GM12878 (cell line): ENCODE measurements at regions not wholly inside any gene's neighbourhood (a gene's known extent, or its start where the extent isn't known, plus 50 kb on each side); places are given as distances from the start of the nearest gene placed in this dataset.

Source experiments
- ATAC-seq: fragments of 200-7000 bp; cut with Tn5 transposase; 3 replicates; pipeline ENCODE4 v1.9.1; 2020; ENCODE audit warnings: mild to moderate bottlenecking, moderate library complexity
- BruUV-seq: library from RNA; stranded (reverse); fragments of 400-500 nt; replicated peaks from 2 replicates; lab custom pipeline; 2021; lab: Mats Ljungman, UMichigan
- CTCF ChIA-PET: fragments of 300-600 bp; sonication (Branson Sonifier 250); formaldehyde crosslinking; extraction: SDS; loops from one replicate; lab custom pipeline; 2021; ENCODE audit warnings: inconsistent platforms; lab: Yijun Ruan, JAX
- POLR2A ChIA-PET: fragments of 350-600 bp; formaldehyde crosslinking; extraction: SDS; loops from one replicate; lab custom pipeline; 2021; ENCODE audit warnings: inconsistent platforms; lab: Charles Lee
- RAD21 ChIA-PET: fragments of 300-600 bp; sonication (Branson Sonifier 250); formaldehyde crosslinking; loops from one replicate; lab custom pipeline; 2023; ENCODE audit warnings: antibody characterized with exemption; ENCODE audit not compliant: unreplicated experiment; lab: Charles Lee
- SMC1A ChIA-PET: fragments of 300-600 bp; sonication (Branson Sonifier 250); formaldehyde crosslinking; loops from one replicate; lab custom pipeline; 2023; ENCODE audit not compliant: unreplicated experiment, uncharacterized antibody; lab: Charles Lee
- DNase-seq: peaks from one replicate; pipeline ENCODE4 v3.0.0-alpha.2; 2011; ENCODE audit warnings: low read depth, low spot score
- FAIRE-seq: peaks from 3 replicates; lab custom pipeline; 2011; peaks lifted over from hg19 to GRCh38; lab: Jason Lieb, UNC
- H2AFZ ChIP-seq: 2 replicates; pipeline ENCODE4 v1.6.0; 2011; ENCODE audit warnings: low read depth, low read length, control low read depth; ENCODE audit not compliant: control insufficient read depth
- H3K27ac ChIP-seq: 2 replicates; pipeline ENCODE4 v1.5.1; 2011; ENCODE audit warnings: control low read depth; ENCODE audit not compliant: control insufficient read depth, insufficient read depth
- H3K27me3 ChIP-seq, 2 experiments: replicated peaks in 1 of 2; 2 replicates each; pipeline versions ENCODE4 v1.6.0 to v1.6.1; 2011; ENCODE audit warnings: low read length in 1 of 2; ENCODE audit not compliant: control insufficient read depth in 2 of 2, insufficient read depth in 2 of 2
- H3K36me3 ChIP-seq, 2 experiments: 2 replicates each; pipeline ENCODE4 v1.5.1; 2011; ENCODE audit warnings: low read length in 1 of 2; ENCODE audit not compliant: control insufficient read depth in 2 of 2, insufficient read depth in 2 of 2
- H3K4me1 ChIP-seq: 2 replicates; pipeline ENCODE4 v1.6.1; 2011; ENCODE audit warnings: mild to moderate bottlenecking, low read length, moderate library complexity, mixed read lengths; ENCODE audit not compliant: control insufficient read depth, insufficient read depth
- H3K4me2 ChIP-seq: 2 replicates; pipeline ENCODE4 v1.6.0; 2011; ENCODE audit warnings: control low read depth; ENCODE audit not compliant: control insufficient read depth, insufficient read depth
- H3K4me3 ChIP-seq: fragments of 200-600 bp; sonication (generic); 2 replicates; pipeline ENCODE4 v1.5.1; 2016
- H3K79me2 ChIP-seq: 2 replicates; pipeline ENCODE4 v1.6.0; 2011; ENCODE audit warnings: low read length; ENCODE audit not compliant: control insufficient read depth, insufficient read depth
- H3K9ac ChIP-seq: 2 replicates; pipeline ENCODE4 v1.8.0; 2011; ENCODE audit warnings: low read length, control low read depth, mixed read lengths; ENCODE audit not compliant: control insufficient read depth, insufficient read depth
- H3K9me3 ChIP-seq: replicated peaks from 3 replicates; pipeline ENCODE4 v1.5.1; 2011; ENCODE audit warnings: mild to moderate bottlenecking, low read length; ENCODE audit not compliant: control insufficient read depth, insufficient read depth
- H4K20me1 ChIP-seq: 2 replicates; pipeline ENCODE4 v1.6.0; 2011; ENCODE audit not compliant: control insufficient read depth, insufficient read depth
- ETV6 ChIP-seq, 2 experiments: fragments of 450-650 bp in 1 of 2; IDR thresholded peaks in 1 of 2; conservative IDR thresholded peaks in 1 of 2; 2 replicates each; pipeline ENCODE4 v1.6.1; 2014; ENCODE audit warnings: antibody characterized with exemption in 1 of 2, borderline replicate concordance in 1 of 2, low read depth in 1 of 2, mild to moderate bottlenecking in 1 of 2, moderate library complexity in 1 of 2
- EZH2 ChIP-seq: IDR thresholded peaks from 2 replicates; pipeline ENCODE4 v1.6.1; 2012; ENCODE audit warnings: low read depth, mild to moderate bottlenecking, control low read depth, inconsistent platforms, low read length, borderline replicate concordance; ENCODE audit not compliant: control insufficient read depth
- KDM1A ChIP-seq: fragments of 200-600 bp; sonication (generic); IDR thresholded peaks from 2 replicates; pipeline ENCODE4 v1.6.1; 2016; ENCODE audit warnings: borderline replicate concordance
- NR2C1 ChIP-seq: fragments of 450-650 bp; IDR thresholded peaks from 2 replicates; pipeline ENCODE4 v1.6.1; 2017; ENCODE audit warnings: antibody characterized with exemption, mild to moderate bottlenecking, moderate library complexity
- RB1 ChIP-seq: fragments of 450-650 bp; formaldehyde crosslinking; IDR thresholded peaks from 2 replicates; pipeline ENCODE4 v1.6.1; 2017; ENCODE audit warnings: mild to moderate bottlenecking, borderline replicate concordance
- RCOR1 ChIP-seq: conservative IDR thresholded peaks from 2 replicates; pipeline ENCODE4 v1.6.1; 2012; ENCODE audit warnings: low read depth, low read length, improper control_type of control experiment
- SIX5 ChIP-seq: IDR thresholded peaks from 2 replicates; pipeline ENCODE4 v1.6.1; 2011; ENCODE audit warnings: mild to moderate bottlenecking, low read depth, low read length, moderate library complexity; ENCODE audit not compliant: severe bottlenecking
- TBL1XR1 ChIP-seq: IDR thresholded peaks from 2 replicates; pipeline ENCODE4 v1.6.1; 2012; ENCODE audit warnings: low read depth, low read length, improper control_type of control experiment
- WGBS: methylation state at CpG from one replicate; pipeline ENCODE4 v1.1.6; 2016; ENCODE audit warnings: low lambda C conversion rate; ENCODE audit not compliant: insufficient replicate concordance, insufficient coverage; ENCODE audit errors: missing lambda C conversion rate; 5-methylcytosine and 5-hydroxymethylcytosine counted together
- in situ Hi-C: fragments of 300-500 bp; cut with MboI; formaldehyde crosslinking; loops from 9 replicates; pipeline ENCODE4 v1.14.3; 2018; ENCODE audit warnings: mixed read lengths
- intact Hi-C: fragments of 100-400 bp; cut with micrococcal nuclease; formaldehyde crosslinking; loops from one replicate; pipeline ENCODE4 v1.14.2; 2022; ENCODE audit not compliant: unreplicated experiment
- TF ChIP-seq, protein P1 (sequence below): IDR thresholded peaks from 2 replicates; pipeline ENCODE4 v1.6.1; 2011; ENCODE audit warnings: mild to moderate bottlenecking, low read depth, low read length, moderate library complexity; ENCODE audit not compliant: insufficient replicate concordance
- TF ChIP-seq, protein P2 (sequence below): fragments of 450-650 bp; formaldehyde crosslinking; IDR thresholded peaks from 2 replicates; pipeline ENCODE4 v1.4.0; 2022; ENCODE audit warnings: mild to moderate bottlenecking, moderate library complexity

DNA sequence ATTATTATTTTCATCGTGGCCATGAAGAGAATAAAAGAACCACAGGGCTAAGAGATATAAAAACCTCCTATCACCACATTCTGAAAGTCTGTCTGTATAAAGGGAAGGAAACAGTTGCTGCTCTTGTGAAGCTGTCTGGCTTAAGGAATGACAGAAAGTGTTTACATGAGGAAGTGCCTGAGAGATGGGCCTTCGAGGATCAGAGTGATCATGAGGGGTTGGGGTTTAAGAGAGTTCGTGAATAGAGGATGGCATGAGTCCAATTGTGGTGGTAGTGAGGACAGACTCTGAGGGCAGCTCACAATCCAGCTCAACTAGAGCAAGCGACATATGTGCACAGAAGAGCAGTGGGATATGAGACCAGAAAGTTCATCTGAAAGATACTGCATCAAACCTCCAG is 65.8 kb upstream of the PIEZO2 start:
- Histone ChIP-seq H3K4me3 (no peak overlapping the region), H3K27ac (no peak overlapping the region), H3K4me2 (no peak overlapping the region), H3K9ac (no peak overlapping the region), H4K20me1 (no peaks in the 10 kb centered on the region), H3K36me3 (no peaks in the 10 kb centered on the region), H3K9me3 (no peaks in the 10 kb centered on the region), H3K4me1 (no peaks in the 10 kb centered on the region), H3K27me3 (peaks cover 0 to 14% of the 10 kb centered on the region in 2 experiments; a peak in 2 of 4 replicates), H2AFZ (no peak overlapping the region), H3K79me2 (no peaks in the 10 kb centered on the region)
- FAIRE-seq: no peak
- in situ Hi-C loops: no loop called here
- ChIA-PET CTCF (interaction anchor here (0.6 kb wide), 1 partner anchor 625 kb away, joined by 5 read pairs; no protein-coding TSS in a partner anchor), POLR2A (no interaction called here), RAD21 (no interaction called here), SMC1A (no interaction called here)
- ATAC-seq: no peak
- no TSS peak for BruUV-seq
- WGBS: 11% methylated on average over 4 of the region's 4 CpGs
- no peak for DNase-seq
- TF ChIP-seq SIX5 (no peak), RCOR1 (no peak)
- TF ChIP-seq, protein P1, sequence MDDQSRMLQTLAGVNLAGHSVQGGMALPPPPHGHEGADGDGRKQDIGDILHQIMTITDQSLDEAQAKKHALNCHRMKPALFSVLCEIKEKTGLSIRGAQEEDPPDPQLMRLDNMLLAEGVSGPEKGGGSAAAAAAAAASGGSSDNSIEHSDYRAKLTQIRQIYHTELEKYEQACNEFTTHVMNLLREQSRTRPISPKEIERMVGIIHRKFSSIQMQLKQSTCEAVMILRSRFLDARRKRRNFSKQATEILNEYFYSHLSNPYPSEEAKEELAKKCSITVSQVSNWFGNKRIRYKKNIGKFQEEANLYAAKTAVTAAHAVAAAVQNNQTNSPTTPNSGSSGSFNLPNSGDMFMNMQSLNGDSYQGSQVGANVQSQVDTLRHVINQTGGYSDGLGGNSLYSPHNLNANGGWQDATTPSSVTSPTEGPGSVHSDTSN: no peak
- intact Hi-C loops: loop anchor here (10.0 kb wide), 1 partner anchor 60 kb away; no protein-coding TSS in a partner anchor

DNA sequence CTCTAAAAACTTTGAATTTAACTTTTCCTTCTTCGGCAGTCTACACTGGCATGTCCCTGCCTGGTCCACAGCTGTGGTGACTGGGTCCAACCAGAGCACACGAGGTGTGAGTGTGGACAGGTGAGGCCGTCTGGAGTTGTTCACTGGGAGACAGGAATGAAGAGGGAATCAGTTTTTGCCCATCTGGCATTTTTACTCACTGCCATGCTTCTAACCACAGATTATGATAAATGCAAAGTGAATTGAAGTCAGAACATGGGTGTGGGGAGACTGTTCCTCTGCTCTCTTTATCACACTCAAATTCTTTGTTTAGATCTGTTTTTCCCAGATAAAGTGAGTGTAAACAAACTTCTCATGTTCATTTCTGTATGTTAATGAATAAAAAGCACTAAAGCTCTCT is 54.7 kb upstream of the PIEZO2 start:
- Histone ChIP-seq H3K9ac (no peak overlapping the region), H3K4me2 (no peak overlapping the region), H3K4me3 (no peak overlapping the region), H3K27ac (no peak overlapping the region), H3K79me2 (no peaks in the 10 kb centered on the region), H3K36me3 (no peaks in the 10 kb centered on the region), H4K20me1 (no peaks in the 10 kb centered on the region), H3K27me3 (peaks cover 0 to 2% of the 10 kb centered on the region in 2 experiments; a peak in 2 of 4 replicates), H2AFZ (no peak overlapping the region), H3K9me3 (no peaks in the 10 kb centered on the region), H3K4me1 (no peaks in the 10 kb centered on the region)
- ChIA-PET SMC1A (no interaction called here), POLR2A (no interaction called here), CTCF (interaction anchor here (1.0 kb wide), 1 partner anchor 41 kb away, joined by 3 read pairs; no protein-coding TSS in a partner anchor), RAD21 (no interaction called here)
- 16% methylated on average over 3 of the region's 3 CpGs for WGBS
- no peak for DNase-seq
- intact Hi-C loops: no loop called here
- BruUV-seq: no TSS peak
- in situ Hi-C loops: no loop called here
- ATAC-seq: no peak
- no peak for FAIRE-seq
- TF ChIP-seq NR2C1: no peak
- no peak for TF ChIP-seq ETV6 (conservative IDR thresholded peaks at IDR 0.05 in 1 of 2, IDR thresholded peaks at IDR 0.05 in 1 of 2; ENCODE audit: borderline replicate concordance in 1 of 2, low read depth in 1 of 2)
- TF ChIP-seq TBL1XR1: no peak
- no peak for TF ChIP-seq EZH2
- TF ChIP-seq, protein P1: no peak
- TF ChIP-seq, protein P2, sequence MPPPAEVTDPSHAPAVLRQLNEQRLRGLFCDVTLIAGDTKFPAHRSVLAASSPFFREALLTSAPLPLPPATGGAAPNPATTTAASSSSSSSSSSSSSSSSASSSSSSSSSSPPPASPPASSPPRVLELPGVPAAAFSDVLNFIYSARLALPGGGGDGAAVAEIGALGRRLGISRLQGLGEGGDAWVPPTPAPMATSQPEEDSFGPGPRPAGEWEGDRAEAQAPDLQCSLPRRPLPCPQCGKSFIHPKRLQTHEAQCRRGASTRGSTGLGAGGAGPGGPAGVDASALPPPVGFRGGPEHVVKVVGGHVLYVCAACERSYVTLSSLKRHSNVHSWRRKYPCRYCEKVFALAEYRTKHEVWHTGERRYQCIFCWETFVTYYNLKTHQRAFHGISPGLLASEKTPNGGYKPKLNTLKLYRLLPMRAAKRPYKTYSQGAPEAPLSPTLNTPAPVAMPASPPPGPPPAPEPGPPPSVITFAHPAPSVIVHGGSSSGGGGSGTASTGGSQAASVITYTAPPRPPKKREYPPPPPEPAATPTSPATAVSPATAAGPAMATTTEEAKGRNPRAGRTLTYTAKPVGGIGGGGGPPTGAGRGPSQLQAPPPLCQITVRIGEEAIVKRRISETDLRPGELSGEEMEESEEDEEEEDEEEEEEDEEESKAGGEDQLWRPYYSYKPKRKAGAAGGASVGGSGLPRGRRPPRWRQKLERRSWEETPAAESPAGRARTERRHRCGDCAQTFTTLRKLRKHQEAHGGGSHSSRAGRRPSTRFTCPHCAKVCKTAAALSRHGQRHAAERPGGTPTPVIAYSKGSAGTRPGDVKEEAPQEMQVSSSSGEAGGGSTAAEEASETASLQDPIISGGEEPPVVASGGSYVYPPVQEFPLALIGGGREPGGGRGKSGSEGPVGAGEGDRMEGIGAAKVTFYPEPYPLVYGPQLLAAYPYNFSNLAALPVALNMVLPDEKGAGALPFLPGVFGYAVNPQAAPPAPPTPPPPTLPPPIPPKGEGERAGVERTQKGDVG (CRISPR knock-in tag): no peak
- no peak for TF ChIP-seq KDM1A
- TF ChIP-seq RB1: no peak
